Neuron (in vitro differentiated cells): ENCODE measurements at regions not wholly inside any gene's neighbourhood (a gene's known extent, or its start where the extent isn't known, plus 50 kb on each side); places are given as distances from the start of the nearest gene placed in this dataset.
"Not testable (repeated sequence)": the region's sequence is repeated elsewhere in the genome, so short reads cannot be mapped to it uniquely, and the experiment has no call there.

Experiments
- H2AFZ ChIP-seq: one replicate; pipeline ENCODE4 v1.6.1; 2013; ENCODE audit warnings: low read depth, mild to moderate bottlenecking, inconsistent platforms, low read length, moderate library complexity
- H3K27me3 ChIP-seq: one replicate; pipeline ENCODE4 v1.6.1; 2013; ENCODE audit warnings: low read length; ENCODE audit not compliant: insufficient read depth
- H3K36me3 ChIP-seq: one replicate; pipeline ENCODE4 v1.6.1; 2013; ENCODE audit warnings: low read length; ENCODE audit not compliant: insufficient read depth
- H3K4me1 ChIP-seq: one replicate; pipeline ENCODE4 v1.6.1; 2013; ENCODE audit warnings: low read length; ENCODE audit not compliant: insufficient read depth
- H3K4me3 ChIP-seq: 2 replicates; pipeline ENCODE4 v1.5.1; 2013; ENCODE audit warnings: mild to moderate bottlenecking, low read length, moderate library complexity
- H3K9me3 ChIP-seq: one replicate; pipeline ENCODE4 v1.6.1; 2013; ENCODE audit warnings: low read length

DNA sequence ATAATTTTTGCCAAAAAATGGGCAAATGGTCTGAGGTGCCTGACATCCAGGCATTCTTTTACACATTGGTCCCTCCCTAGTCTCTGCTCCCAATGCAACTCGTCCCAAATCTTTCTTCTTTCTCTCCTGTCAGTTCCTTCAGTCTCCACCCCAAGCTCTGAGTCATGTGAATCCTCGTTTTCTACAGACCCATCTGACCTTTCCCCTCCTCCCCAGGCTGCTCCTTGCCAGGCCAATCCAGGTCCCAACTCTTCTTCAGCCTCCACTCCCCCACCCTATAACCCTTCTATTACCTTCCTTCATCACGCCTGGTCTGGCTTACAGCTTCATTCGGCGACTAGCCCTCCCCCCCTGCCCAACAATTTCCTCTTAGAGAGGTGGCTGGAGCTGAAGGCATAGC is 55.3 kb downstream of the BBS10 start:
- H2AFZ ChIP-seq, H3K4me3 ChIP-seq, H3K36me3 ChIP-seq, H3K27me3 ChIP-seq, H3K4me1 ChIP-seq, H3K9me3 ChIP-seq: not testable (repeated sequence)

DNA sequence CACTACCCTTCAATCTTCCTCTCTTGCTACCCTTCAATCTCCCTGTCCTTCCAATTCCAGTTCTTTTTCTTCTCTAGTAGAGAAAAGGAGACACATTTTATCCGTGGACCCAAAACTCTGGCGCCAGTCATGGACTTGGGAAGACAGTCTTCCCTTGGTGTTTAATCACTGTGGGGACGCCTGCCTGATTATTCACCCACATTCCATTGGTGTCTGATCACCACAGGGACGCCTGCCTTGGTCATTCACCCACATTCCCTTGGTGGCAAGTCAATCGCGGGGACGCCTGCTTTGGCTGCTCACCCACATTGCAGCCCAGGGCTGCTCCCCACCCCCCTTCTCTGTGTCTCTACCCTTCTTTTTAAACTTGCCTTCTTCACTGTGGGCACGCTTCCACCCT is 55.9 kb downstream of the BBS10 start:
- H3K9me3 ChIP-seq, H3K36me3 ChIP-seq, H3K27me3 ChIP-seq, H3K4me3 ChIP-seq, H3K4me1 ChIP-seq, H2AFZ ChIP-seq: not testable (repeated sequence)

DNA sequence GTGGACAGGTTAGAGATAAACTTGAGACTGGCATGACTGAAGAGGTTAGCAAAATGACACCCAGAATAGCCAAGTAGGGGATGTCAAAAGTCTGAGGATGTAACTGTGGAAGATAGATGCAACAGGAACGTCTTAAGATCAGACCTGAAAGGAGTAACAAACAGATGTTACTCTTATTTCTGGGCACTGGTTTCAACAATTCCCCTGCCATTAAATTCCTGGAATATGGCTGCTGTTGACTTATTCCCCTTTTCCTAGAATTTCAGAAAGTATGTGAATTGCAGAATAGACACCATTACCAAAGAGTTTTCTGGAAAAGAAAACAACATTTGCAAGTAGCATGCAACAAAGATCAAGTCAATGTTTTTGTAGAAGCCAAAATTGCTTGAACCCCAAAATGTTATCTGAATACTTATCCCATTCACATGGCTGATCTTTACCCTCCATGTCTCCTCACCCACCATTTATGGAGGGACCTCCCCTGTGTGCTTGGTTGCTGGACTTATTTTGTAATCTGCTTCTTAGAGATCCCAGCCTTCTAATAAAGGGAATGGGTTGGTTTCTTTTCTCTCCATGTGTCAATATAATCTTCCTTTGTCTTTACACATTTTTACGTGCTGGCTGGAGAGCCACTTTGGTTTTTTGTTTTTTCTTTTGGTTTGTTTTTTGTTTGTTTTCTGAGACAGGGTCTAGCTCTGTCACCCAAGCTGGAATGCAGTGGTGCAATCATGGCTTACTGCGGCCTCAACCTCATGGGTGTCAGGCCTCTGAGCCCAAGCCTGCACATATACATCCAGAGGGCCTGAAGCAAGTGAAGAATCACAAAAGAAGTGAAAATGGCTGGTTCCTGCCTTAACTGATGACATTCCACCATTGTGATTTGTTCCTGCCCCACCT is 57.0 kb downstream of the BBS10 start:
- no peaks in the 10 kb centered on the region for H3K9me3 ChIP-seq
- no peaks in the 10 kb centered on the region for H3K36me3 ChIP-seq
- no peaks in the 10 kb centered on the region for H3K4me1 ChIP-seq
- H2AFZ ChIP-seq, result no peak overlapping the region
- H3K27me3 ChIP-seq, result peaks cover 5% of the 10 kb centered on the region
- no peak overlapping the region for H3K4me3 ChIP-seq

DNA sequence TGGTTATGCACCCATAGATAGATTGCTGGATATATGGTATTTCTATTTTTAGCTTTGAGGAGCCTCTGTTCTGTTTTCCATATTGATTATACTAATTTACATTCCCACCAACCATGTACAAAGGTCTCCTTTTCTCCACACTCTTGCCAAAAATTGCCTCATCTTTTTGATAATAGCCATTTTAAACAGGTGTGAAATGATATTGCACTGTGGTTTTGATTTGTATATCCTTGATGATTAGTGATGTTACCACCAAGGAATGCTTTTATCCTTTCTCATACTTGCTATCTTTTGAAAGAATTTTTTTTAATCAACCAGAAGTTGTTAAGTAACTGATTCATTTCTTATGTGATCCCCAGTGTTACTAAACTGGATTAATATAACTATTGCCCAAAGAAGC is 60.0 kb downstream of the BBS10 start:
- H3K27me3 ChIP-seq, result peaks cover 5% of the 10 kb centered on the region
- H2AFZ ChIP-seq, result no peak overlapping the region

DNA sequence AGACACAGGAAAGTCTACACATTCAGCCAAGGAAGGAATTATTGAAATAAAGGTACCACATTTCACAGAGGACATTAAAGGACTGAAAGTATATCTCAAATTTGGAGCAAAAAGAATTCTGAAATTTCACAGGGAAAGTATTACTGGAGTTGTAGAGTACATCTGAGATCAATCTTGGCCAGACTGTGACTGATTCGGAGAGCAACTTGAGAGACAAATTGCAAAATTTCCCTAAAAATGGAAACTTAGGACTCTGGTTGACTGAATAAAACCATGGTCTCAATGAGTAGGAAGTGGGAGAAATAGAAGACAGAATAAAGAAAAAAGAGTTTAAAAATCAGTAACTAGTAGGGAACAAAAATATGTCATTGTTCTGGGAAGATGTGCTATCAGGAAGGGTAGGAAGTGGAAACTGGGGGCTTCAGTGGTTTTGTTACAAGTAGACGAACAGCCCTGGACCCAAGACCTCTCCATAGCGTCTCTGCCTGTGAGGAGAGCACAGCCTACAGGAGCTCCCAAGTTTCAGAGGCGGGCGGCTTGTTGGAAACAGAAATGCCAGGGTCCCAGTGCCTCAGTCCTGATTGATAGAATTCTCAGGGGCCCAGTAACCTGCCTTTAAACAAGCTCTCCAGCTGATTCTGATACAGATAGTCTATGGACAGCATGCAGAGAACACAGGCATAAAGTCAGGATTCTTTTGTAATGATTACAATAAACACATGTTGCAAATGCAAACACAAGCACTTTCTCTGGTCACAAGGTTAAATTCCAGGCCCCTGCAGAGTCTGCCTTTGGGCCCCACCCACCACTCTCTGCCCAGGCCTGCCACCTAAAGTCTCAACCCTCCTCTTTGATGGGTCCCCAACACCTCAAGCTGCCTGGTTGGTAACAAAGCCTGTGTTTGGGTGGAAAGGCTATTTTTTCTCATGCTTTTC is 63.1 kb downstream of the BBS10 start:
- Histone ChIP-seq H3K4me1 (peaks cover 4% of the 10 kb centered on the region), H2AFZ (no peak overlapping the region), H3K9me3 (no peaks in the 10 kb centered on the region), H3K4me3 (no peak overlapping the region), H3K36me3 (no peaks in the 10 kb centered on the region), H3K27me3 (peaks cover 2% of the 10 kb centered on the region)

More for the DNA sequence above, 60.0 kb downstream of the BBS10 start:
- Histone ChIP-seq H3K9me3 (no peaks in the 10 kb centered on the region), H3K4me1 (peaks cover 4% of the 10 kb centered on the region), H3K4me3 (no peak overlapping the region), H3K36me3 (no peaks in the 10 kb centered on the region)

DNA sequence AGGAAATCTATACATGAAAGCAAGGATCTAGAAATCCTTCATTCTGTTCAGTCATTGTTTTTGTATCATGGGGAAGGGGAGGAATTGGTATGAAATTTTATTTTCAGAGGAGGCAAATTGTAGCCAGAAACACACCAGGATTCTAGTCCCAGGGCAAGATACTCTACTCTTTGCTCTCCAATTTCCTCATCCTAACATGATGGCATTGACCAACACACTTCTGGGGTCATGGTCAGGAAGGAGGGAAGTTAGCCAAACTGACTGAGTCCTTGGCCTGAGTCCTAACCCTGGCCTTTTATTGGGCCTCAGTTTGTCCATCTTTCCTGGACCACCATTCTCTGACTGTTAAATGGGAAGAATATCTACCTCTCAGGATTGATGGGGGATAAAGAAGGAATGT is 65.5 kb downstream of the BBS10 start:
- peaks cover 4% of the 10 kb centered on the region for H3K4me1 ChIP-seq
- peaks cover 6% of the 10 kb centered on the region for H3K27me3 ChIP-seq
- no peak overlapping the region for H3K4me3 ChIP-seq
- H3K36me3 ChIP-seq, result no peaks in the 10 kb centered on the region
- no peaks in the 10 kb centered on the region for H3K9me3 ChIP-seq
- no peak overlapping the region for H2AFZ ChIP-seq

DNA sequence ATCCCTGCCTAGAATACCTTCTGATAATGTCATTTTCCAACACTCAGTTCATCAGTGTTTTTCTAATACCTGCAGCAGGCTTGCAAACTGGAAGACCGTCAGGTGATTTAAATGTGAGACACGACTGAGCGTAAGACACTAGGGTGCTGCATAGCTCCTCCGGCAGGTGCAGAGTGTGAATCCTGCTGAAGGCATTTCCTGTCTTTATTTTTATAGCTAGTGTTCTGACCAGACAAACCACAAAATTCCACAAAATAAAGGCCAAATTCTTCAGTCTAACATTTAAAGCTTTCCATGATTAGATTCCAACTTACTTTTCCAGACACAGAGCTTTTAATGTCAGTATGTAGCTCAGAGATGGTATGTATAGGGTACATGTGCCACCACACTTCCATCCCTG is 70.7 kb downstream of the BBS10 start:
- peaks cover 3% of the 10 kb centered on the region for H3K27me3 ChIP-seq
- no peaks in the 10 kb centered on the region for H3K36me3 ChIP-seq
- no peaks in the 10 kb centered on the region for H3K9me3 ChIP-seq
- H2AFZ ChIP-seq, result no peak overlapping the region
- H3K4me3 ChIP-seq, result no peak overlapping the region
- peaks cover 2% of the 10 kb centered on the region for H3K4me1 ChIP-seq

DNA sequence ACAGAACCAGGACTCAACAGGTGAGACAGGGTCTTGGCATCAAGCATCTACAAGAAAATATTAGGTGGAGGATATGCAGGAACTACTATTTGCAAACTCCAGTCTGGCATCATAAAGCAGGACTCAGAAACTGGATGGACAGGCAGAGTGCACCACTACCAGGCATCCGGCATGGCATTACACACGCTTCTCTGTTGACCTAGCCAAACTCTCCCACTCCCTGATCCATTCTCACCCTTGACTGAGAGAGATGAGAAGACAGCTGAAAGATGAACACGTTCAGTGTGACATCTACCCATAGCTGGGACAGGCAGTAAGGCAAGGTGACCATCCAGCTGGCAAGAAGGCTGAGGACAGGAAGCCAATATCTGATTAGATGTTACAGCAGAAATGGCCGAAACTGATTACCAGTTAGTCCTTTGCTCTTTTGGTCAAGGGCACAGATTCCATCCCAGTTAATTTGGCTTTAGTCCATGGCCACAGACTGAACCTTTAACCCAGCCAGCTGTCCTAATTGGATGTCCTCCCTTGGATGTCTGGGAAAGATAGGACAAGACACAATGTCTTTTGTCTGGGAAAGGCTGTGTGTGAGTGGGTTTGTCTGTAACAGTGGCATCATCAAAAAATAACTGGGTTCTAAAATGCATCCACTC is 71.6 kb downstream of the BBS10 start:
- no peaks in the 10 kb centered on the region for H3K9me3 ChIP-seq
- H3K4me3 ChIP-seq, result no peak overlapping the region
- H3K27me3 ChIP-seq, result peaks cover 3% of the 10 kb centered on the region
- H3K4me1 ChIP-seq, result peaks cover 10% of the 10 kb centered on the region
- no peaks in the 10 kb centered on the region for H3K36me3 ChIP-seq
- no peak overlapping the region for H2AFZ ChIP-seq

DNA sequence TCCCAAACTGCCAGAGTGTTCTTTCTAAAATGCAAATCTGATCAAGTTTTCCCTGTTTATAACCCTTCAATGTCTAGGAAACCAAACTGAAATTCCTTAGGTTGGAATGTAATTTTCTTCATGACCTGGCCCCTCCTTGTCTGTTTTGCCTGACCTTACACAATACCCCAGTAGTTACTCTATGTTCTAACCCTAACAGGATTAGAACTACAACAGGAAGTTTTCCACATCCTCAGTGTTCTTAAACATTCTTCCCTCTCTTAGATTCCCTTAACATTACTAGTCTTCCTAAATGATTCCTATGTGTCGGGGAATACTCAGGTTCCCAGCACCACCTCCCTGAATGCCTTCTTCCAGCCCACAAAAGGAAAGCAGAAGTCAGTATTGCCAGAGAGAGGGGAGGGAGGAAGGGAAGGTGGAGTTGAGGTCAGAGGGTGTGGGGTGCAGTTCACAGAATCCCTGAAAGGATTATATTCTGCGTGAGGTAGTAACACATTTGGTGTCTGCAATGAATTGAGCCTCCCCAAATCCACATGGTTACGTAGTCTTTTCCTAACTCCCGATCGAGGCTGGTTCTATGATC is 72.6 kb downstream of the BBS10 start:
- H3K36me3 ChIP-seq, result no peaks in the 10 kb centered on the region
- H3K4me1 ChIP-seq, result peaks cover 19% of the 10 kb centered on the region
- H3K27me3 ChIP-seq, result peaks cover 3% of the 10 kb centered on the region
- no peak overlapping the region for H2AFZ ChIP-seq
- no peak overlapping the region for H3K4me3 ChIP-seq
- no peaks in the 10 kb centered on the region for H3K9me3 ChIP-seq

DNA sequence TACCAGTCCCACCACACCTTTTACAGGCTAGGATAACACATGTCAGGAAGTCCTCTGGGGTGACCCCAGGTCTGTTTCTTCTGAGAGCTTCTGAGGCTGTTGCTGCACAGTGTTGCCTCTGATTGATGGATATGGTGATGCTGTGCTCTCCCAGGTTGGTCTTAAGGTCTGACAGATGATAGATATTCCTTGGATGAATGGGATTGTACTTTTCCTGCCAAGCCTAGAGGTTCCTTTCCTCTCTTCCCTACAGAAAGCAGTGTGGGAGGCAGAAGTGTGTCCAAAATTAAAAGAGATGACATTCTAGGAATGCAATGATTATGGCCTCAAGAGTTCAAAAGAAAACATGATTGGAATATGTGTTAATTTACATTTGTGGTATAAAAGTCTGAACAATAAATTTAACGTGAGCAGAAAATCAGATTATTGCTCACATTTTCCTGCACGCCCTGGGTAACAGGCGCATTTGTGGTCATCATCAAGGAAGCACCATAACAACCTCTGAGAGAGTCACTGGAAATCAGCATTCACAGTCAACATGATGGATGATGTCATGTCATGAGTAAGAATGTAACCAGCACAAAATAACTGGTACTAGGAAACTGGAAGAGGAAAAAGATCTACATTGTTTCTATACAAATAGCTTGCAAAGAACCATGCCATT is 73.7 kb downstream of the BBS10 start:
- no peak overlapping the region for H3K4me3 ChIP-seq
- no peak overlapping the region for H2AFZ ChIP-seq
- no peaks in the 10 kb centered on the region for H3K9me3 ChIP-seq
- H3K4me1 ChIP-seq, result peaks cover 19% of the 10 kb centered on the region
- no peaks in the 10 kb centered on the region for H3K36me3 ChIP-seq
- peaks cover 3% of the 10 kb centered on the region for H3K27me3 ChIP-seq

DNA sequence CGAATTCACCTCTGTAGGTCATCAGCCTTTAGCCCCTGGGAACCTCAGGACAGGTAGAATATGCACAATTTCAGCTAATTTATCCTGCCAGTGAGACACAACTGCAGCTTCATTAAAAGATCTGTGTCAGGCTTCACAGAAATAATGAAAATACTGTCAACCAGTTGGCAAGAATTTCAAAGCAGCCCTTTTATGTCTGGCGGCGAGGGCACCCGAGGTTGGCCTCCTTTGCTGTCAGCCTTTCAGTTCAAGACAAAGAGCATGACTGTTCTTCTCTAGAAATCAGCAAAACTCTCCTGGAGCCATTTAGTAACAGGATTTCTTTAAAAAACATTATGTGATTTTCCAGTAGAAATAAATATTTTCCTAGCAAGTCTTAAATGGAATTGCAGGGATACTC is 75.9 kb downstream of the BBS10 start:
- peaks cover 19% of the 10 kb centered on the region for H3K4me1 ChIP-seq

DNA sequence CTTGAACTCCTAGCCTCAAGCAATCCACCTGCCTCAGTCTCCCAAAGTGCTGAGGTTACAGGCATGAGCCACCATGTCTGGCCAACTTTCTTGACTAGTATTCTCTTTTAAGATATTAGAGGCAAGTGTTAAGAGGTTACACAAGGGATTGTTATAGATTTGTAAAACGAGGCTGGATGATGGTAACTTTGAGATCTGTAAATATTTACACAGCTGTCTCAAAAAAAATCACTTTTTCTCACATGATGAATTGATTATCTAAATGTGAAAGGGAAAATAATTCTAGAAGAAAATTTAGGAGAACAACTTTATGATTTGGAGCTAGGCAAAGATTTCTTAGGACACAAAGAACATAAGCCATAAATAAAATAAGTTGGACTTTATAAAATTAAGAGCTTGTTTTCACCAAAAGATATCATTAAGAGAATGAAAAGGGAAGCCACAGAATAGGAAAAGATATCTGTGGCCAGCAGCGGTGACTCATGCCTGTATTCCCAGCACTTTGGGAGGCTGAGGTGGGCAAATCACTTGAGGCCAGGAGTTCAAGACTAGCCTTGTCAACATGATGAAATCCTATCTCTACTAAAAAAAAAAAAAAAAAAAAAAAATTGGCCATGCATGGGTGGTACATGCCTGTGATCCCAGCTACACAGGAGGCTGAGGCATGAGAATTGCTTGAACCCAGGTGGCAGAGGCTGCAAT is 77.4 kb downstream of the BBS10 start:
- no peak overlapping the region for H2AFZ ChIP-seq
- H3K4me1 ChIP-seq, result peaks cover 19% of the 10 kb centered on the region
- no peaks in the 10 kb centered on the region for H3K9me3 ChIP-seq
- H3K27me3 ChIP-seq, result no peaks in the 10 kb centered on the region
- H3K4me3 ChIP-seq, result no peak overlapping the region
- H3K36me3 ChIP-seq, result no peaks in the 10 kb centered on the region

More for the DNA sequence above, 75.9 kb downstream of the BBS10 start:
- no peaks in the 10 kb centered on the region for H3K9me3 ChIP-seq
- H3K4me3 ChIP-seq, result no peak overlapping the region
- no peak overlapping the region for H2AFZ ChIP-seq
- no peaks in the 10 kb centered on the region for H3K36me3 ChIP-seq
- H3K27me3 ChIP-seq, result no peaks in the 10 kb centered on the region
